OCI-LY7 (cell line): ENCODE measurements at regions not wholly inside any gene's neighbourhood (a gene's known extent, or its start where the extent isn't known, plus 50 kb on each side); places are given as distances from the start of the nearest gene placed in this dataset.

Experiments
- CTCF ChIP-seq: fragments of 200-600 bp; sonication (generic); conservative IDR thresholded peaks from 2 replicates; pipeline ENCODE4 v1.5.1; 2014; ENCODE audit warnings: mild to moderate bottlenecking, antibody characterized with exemption, low read length, moderate library complexity, mixed read lengths
- EZH2phosphoT487 ChIP-seq: fragments of 200-600 bp; sonication (generic); IDR thresholded peaks from 2 replicates; pipeline ENCODE4 v1.6.1; 2018; ENCODE audit warnings: low read depth, borderline replicate concordance, mild to moderate bottlenecking, mixed run types, antibody characterized with exemption, low read length, moderate library complexity, mixed read lengths

- TF ChIP-seq CTCF = no peak
- TF ChIP-seq EZH2phosphoT487 = no peak
Observed at GRCh38 chr14:44347316-44347715, 159.8 kb downstream of the FSCB start.
